PC-9 (cell line): ENCODE measurements at regions not wholly inside any gene's neighbourhood (a gene's known extent, or its start where the extent isn't known, plus 50 kb on each side); places are given as distances from the start of the nearest gene placed in this dataset.

Source experiments
- BruUV-seq: library from RNA; stranded (reverse); fragments of 400-500 nt; replicated peaks from 2 replicates; lab custom pipeline; 2021; lab: Mats Ljungman, UMichigan
- CTCF ChIA-PET: fragments of 300-600 bp; sonication (Branson Sonifier 250); formaldehyde crosslinking; loops from one replicate; lab custom pipeline; 2022; ENCODE audit warnings: antibody characterized with exemption; lab: Charles Lee
- POLR2A ChIA-PET: fragments of 300-600 bp; sonication (Branson Sonifier 250); formaldehyde crosslinking; loops from one replicate; lab custom pipeline; 2022; ENCODE audit warnings: antibody characterized with exemption; ENCODE audit not compliant: unreplicated experiment; lab: Charles Lee
- DNase-seq, 2 experiments: peaks; one replicate each; pipeline versions ENCODE4 v3.0.0 to v3.0.0-alpha.2; 2015 to 2022; ENCODE audit warnings: mixed read lengths in 1 of 2
- H2AFZ ChIP-seq: fragments of 200-600 bp; sonication (generic); 2 replicates; pipeline ENCODE4 v1.8.1; 2017; ENCODE audit warnings: antibody characterized with exemption
- H3F3A ChIP-seq: fragments of 200-600 bp; sonication (generic); 2 replicates; pipeline ENCODE4 v1.8.1; 2017; ENCODE audit warnings: antibody characterized with exemption, mild to moderate bottlenecking, low read depth; ENCODE audit not compliant: insufficient read depth
- H3K27ac ChIP-seq: fragments of 200-600 bp; sonication (generic); 2 replicates; pipeline ENCODE4 v1.6.1; 2016; ENCODE audit warnings: mixed run types
- H3K27me3 ChIP-seq: fragments of 200-600 bp; sonication (generic); 2 replicates; pipeline ENCODE4 v1.6.1; 2016; ENCODE audit warnings: low read depth, mixed run types; ENCODE audit not compliant: insufficient read depth
- H3K36me3 ChIP-seq: fragments of 200-600 bp; sonication (generic); 2 replicates; pipeline ENCODE4 v1.6.1; 2016; ENCODE audit warnings: low read depth, mixed run types
- H3K4me1 ChIP-seq: fragments of 200-600 bp; sonication (generic); replicated peaks from 2 replicates; pipeline ENCODE4 v1.6.1; 2016; ENCODE audit warnings: mixed run types; ENCODE audit not compliant: insufficient read depth
- H3K4me2 ChIP-seq: fragments of 200-600 bp; sonication (generic); 2 replicates; pipeline ENCODE4 v1.6.1; 2017; ENCODE audit warnings: mixed run types
- H3K4me3 ChIP-seq: fragments of 200-600 bp; sonication (generic); 2 replicates; pipeline ENCODE4 v1.6.1; 2016; ENCODE audit warnings: mixed run types
- H3K79me2 ChIP-seq: fragments of 200-600 bp; sonication (generic); 2 replicates; pipeline ENCODE4 v1.6.1; 2017; ENCODE audit warnings: low read depth, mixed run types
- H3K9me2 ChIP-seq: fragments of 200-600 bp; sonication (generic); 2 replicates; pipeline ENCODE4 v1.8.1; 2017; ENCODE audit warnings: mild to moderate bottlenecking; ENCODE audit not compliant: insufficient read depth
- H3K9me3 ChIP-seq: fragments of 200-600 bp; sonication (generic); 2 replicates; pipeline ENCODE4 v1.8.1; 2016; ENCODE audit warnings: low read depth; ENCODE audit not compliant: insufficient read depth
- H4K20me1 ChIP-seq: fragments of 200-600 bp; sonication (generic); 2 replicates; pipeline ENCODE4 v1.8.1; 2017; ENCODE audit not compliant: insufficient read depth
- CTCF ChIP-seq: fragments of 200-600 bp; sonication (generic); conservative IDR thresholded peaks from 2 replicates; pipeline ENCODE4 v1.6.1; 2017; ENCODE audit warnings: mixed run types, antibody characterized with exemption, mild to moderate bottlenecking, moderate library complexity
- EZH2 ChIP-seq: fragments of 200-600 bp; sonication (generic); IDR thresholded peaks from 2 replicates; pipeline ENCODE4 v1.8.0; 2017; ENCODE audit warnings: antibody characterized with exemption, low read depth
- intact Hi-C: fragments of 100-400 bp; cut with micrococcal nuclease; formaldehyde crosslinking; loops from one replicate; pipeline ENCODE4 v1.10.0; 2022; ENCODE audit not compliant: unreplicated experiment

- Histone ChIP-seq H3K27me3 (no peaks in the 10 kb centered on the region; the same call in 1 of the 2 replicates), H3F3A (no peaks in the 10 kb centered on the region), H3K4me1 (no peaks in the 10 kb centered on the region), H3K27ac (no peak overlapping the region), H3K9me3 (no peaks in the 10 kb centered on the region), H3K79me2 (no peaks in the 10 kb centered on the region), H3K4me3 (no peak overlapping the region), H3K36me3 (no peaks in the 10 kb centered on the region), H2AFZ (no peak overlapping the region), H4K20me1 (no peaks in the 10 kb centered on the region), H3K9me2 (no peaks in the 10 kb centered on the region), H3K4me2 (peak overlapping the region; percentile 17)
- no peak for DNase-seq
- BruUV-seq = no TSS peak
- TF ChIP-seq CTCF = no peak
- TF ChIP-seq EZH2 = no peak
- ChIA-PET CTCF (no interaction called here), POLR2A (no interaction called here)
- intact Hi-C loops = no loop called here
Observed at GRCh38 chr5:5705010-5705409, 282.5 kb downstream of the ICE1 start.

GRCh38 chr5:5704352-5704751 lies 281.9 kb downstream of the ICE1 start:
- no TSS peak for BruUV-seq
- H3K27me3 ChIP-seq = no peaks in the 10 kb centered on the region; the same call in 1 of the 2 replicates

GRCh38 chr5:5702934-5703333 lies 280.5 kb downstream of the ICE1 start:
- ChIA-PET POLR2A (no interaction called here), CTCF (no interaction called here)
- no peaks in the 10 kb centered on the region for H4K20me1 ChIP-seq
- no peaks in the 10 kb centered on the region for H3F3A ChIP-seq
- no peak for DNase-seq
- no peak overlapping the region for H3K27ac ChIP-seq
- H3K79me2 ChIP-seq = no peaks in the 10 kb centered on the region
- no peaks in the 10 kb centered on the region for H3K36me3 ChIP-seq
- no peak overlapping the region for H3K4me2 ChIP-seq
- no peaks in the 10 kb centered on the region for H3K9me2 ChIP-seq
- no peaks in the 10 kb centered on the region for H3K9me3 ChIP-seq
- no peak overlapping the region for H3K4me3 ChIP-seq
- intact Hi-C loops = no loop called here
- H2AFZ ChIP-seq = no peak overlapping the region
- BruUV-seq = no TSS peak
- H3K27me3 ChIP-seq = no peaks in the 10 kb centered on the region; the same call in 1 of the 2 replicates
- TF ChIP-seq EZH2 (no peak), CTCF (no peak)
- H3K4me1 ChIP-seq = no peaks in the 10 kb centered on the region

More at GRCh38 chr5:5704352-5704751, 281.9 kb downstream of the ICE1 start:
- no peak for TF ChIP-seq CTCF
- TF ChIP-seq EZH2 = no peak
- Histone ChIP-seq H3K79me2 (no peaks in the 10 kb centered on the region), H3K36me3 (no peaks in the 10 kb centered on the region), H2AFZ (no peak overlapping the region), H3K4me3 (no peak overlapping the region), H3K4me2 (no peak overlapping the region), H3K4me1 (no peaks in the 10 kb centered on the region), H4K20me1 (no peaks in the 10 kb centered on the region), H3K9me3 (no peaks in the 10 kb centered on the region), H3K27ac (no peak overlapping the region), H3K9me2 (no peaks in the 10 kb centered on the region), H3F3A (no peaks in the 10 kb centered on the region)
- no peak for DNase-seq
- ChIA-PET CTCF (no interaction called here), POLR2A (no interaction called here)
- intact Hi-C loops = no loop called here
